Lung (tissue), 11 donors: ENCODE measurements at regions not wholly inside any gene's neighbourhood (a gene's known extent, or its start where the extent isn't known, plus 50 kb on each side); places are given as distances from the start of the nearest gene placed in this dataset.

Experiments
- ATAC-seq: fragments of 200-7000 bp; cut with Tn5 transposase; one replicate; pipeline ENCODE4 v1.9.1; 2020; ENCODE audit warnings: moderate number of reproducible peaks; ENCODE audit not compliant: insufficient read depth, low FRiP score
- DNase-seq, 3 donors: peaks; one replicate each; pipeline ENCODE4 v3.0.0-alpha.2; 2013 to 2017
- H3K27ac ChIP-seq, 2 donors: one replicate each; pipeline ENCODE4 v1.5.1; 2013; ENCODE audit warnings: mild to moderate bottlenecking in 2 of 2, moderate library complexity in 2 of 2, control low read depth in 1 of 2, inconsistent platforms in 1 of 2, low read depth in 1 of 2, low read length in 1 of 2
- H3K27me3 ChIP-seq, 3 donors: one replicate each; pipeline ENCODE4 v1.5.1; 2013; ENCODE audit warnings: low read length in 2 of 3; ENCODE audit not compliant: control insufficient read depth in 3 of 3, insufficient read depth in 3 of 3
- H3K36me3 ChIP-seq, 4 donors: one replicate each; pipeline ENCODE4 v1.5.1; 2013; ENCODE audit warnings: low read length in 4 of 4, mild to moderate bottlenecking in 1 of 4, moderate library complexity in 1 of 4; ENCODE audit not compliant: control insufficient read depth in 4 of 4, insufficient read depth in 4 of 4
- H3K4me1 ChIP-seq, 5 donors: one replicate each; pipeline ENCODE4 v1.5.1; 2013; ENCODE audit warnings: low read length in 5 of 5, mild to moderate bottlenecking in 2 of 5, moderate library complexity in 1 of 5; ENCODE audit not compliant: control insufficient read depth in 5 of 5, insufficient read depth in 5 of 5
- H3K4me3 ChIP-seq: one replicate; pipeline ENCODE4 v1.5.1; 2013; ENCODE audit warnings: mild to moderate bottlenecking, control low read depth, moderate library complexity
- H3K9ac ChIP-seq, 2 donors: one replicate each; pipeline ENCODE4 v1.5.1; 2013; ENCODE audit warnings: low read length in 2 of 2, control low read depth in 1 of 2; ENCODE audit not compliant: insufficient read depth in 1 of 2
- H3K9me3 ChIP-seq, 4 donors: one replicate each; pipeline ENCODE4 v1.5.1; 2013; ENCODE audit warnings: low read length in 3 of 4, mild to moderate bottlenecking in 1 of 4, moderate library complexity in 1 of 4; ENCODE audit not compliant: control insufficient read depth in 4 of 4, insufficient read depth in 3 of 4
- WGBS, 2 donors: extraction: QIAGEN DNeasy Blood & Tissue Kit; methylation state at CpG; one replicate each; pipeline ENCODE4 v1.1.7; 2013; 5-methylcytosine and 5-hydroxymethylcytosine counted together
- TF ChIP-seq, protein P1 (sequence below): IDR thresholded peaks from 2 replicates; pipeline ENCODE4 v1.5.1; 2012; ENCODE audit warnings: mild to moderate bottlenecking; ENCODE audit errors: control extremely low read depth, extremely low read depth
- donor health status: control.
- donor health status: control.
- donor health status: Bipolar disorder and iron deficiency.
- donor health status: healthy.
- donor health status: DM: yes; HTN: yes; CAD: no.

DNA sequence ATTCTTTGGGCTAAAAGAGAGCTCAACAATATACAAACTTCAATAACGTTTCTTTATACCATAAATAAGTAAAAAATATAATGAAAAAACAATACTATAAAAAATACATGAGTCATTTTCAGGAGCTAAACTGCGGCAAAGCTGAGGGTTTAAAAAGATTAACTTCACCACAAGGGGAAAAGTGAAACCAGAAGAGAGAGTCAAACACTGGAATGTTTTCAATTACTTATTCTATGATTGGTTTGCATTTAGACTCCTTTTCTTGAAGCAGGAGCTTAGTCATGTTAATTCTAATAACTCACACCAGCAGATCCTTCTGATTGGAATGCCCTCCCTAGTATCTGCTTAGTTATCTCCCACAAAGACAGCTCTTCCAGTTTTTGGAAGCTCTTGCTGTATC is 627.3 kb downstream of the UTRN start:
- Histone ChIP-seq H3K36me3 (no peaks in the 10 kb centered on the region), H3K27me3 (no peaks in the 10 kb centered on the region), H3K27ac (no peak overlapping the region), H3K4me1 (no peaks in the 10 kb centered on the region), H3K9ac (no peak overlapping the region), H3K9me3 (no peaks in the 10 kb centered on the region), H3K4me3 (no peak overlapping the region)
- DNase-seq (no peak), ATAC-seq (no peak)
- TF ChIP-seq, protein P1, sequence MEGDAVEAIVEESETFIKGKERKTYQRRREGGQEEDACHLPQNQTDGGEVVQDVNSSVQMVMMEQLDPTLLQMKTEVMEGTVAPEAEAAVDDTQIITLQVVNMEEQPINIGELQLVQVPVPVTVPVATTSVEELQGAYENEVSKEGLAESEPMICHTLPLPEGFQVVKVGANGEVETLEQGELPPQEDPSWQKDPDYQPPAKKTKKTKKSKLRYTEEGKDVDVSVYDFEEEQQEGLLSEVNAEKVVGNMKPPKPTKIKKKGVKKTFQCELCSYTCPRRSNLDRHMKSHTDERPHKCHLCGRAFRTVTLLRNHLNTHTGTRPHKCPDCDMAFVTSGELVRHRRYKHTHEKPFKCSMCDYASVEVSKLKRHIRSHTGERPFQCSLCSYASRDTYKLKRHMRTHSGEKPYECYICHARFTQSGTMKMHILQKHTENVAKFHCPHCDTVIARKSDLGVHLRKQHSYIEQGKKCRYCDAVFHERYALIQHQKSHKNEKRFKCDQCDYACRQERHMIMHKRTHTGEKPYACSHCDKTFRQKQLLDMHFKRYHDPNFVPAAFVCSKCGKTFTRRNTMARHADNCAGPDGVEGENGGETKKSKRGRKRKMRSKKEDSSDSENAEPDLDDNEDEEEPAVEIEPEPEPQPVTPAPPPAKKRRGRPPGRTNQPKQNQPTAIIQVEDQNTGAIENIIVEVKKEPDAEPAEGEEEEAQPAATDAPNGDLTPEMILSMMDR, result no peak
- 34 to 45% methylated on average over 2 of the region's 2 CpGs for WGBS, 2 donors

DNA sequence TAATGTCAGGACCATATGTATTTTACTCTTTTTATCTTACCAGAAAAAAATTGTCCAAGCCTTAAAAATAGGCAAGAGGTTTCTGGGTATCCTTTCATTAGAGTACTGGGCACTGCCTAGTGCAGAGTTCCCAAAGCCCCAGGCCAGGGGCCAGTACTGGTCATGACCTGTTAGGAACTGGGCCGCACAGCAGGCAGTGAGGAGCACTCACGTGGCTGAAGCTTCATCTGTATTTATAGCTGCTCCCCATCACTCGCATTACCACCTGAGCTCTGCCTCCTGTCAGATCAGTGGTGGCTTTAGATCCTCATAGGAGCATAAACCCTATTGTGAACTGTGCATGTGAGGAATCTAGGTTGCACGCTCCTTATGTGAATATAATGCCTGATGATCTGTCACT is 632.9 kb downstream of the UTRN start:
- H3K27ac ChIP-seq, result no peak overlapping the region
- no peak overlapping the region for H3K9ac ChIP-seq
- no peak for ATAC-seq
- no peak for DNase-seq
- WGBS, 2 donors, result 92 to 93% methylated on average over 4 of the region's 4 CpGs
- H3K9me3 ChIP-seq, result no peaks in the 10 kb centered on the region
- H3K27me3 ChIP-seq, result no peaks in the 10 kb centered on the region
- H3K4me3 ChIP-seq, result no peak overlapping the region
- H3K36me3 ChIP-seq, result no peaks in the 10 kb centered on the region
- TF ChIP-seq, protein P1, result no peak
- H3K4me1 ChIP-seq, result peaks cover 0 to 7% (median 0%) of the 10 kb centered on the region in 5 donors

DNA sequence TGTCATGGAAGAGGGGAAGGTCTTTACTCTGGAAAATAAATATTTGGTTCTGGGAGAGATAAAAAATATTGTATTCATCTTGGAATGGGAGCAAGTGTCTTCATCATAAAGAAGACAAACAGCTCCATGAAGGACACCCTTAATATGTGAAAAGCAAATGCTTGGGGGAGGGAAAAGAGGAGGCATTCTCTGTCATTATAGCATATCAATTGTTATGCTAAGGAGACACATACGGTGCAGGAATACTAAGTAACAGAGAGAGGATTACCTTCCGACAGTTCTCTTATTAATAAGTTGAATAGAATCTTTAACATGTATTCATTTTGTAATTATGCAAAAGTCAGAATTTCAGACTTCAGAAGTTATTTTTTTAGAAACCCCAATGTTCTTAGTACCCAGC is 634.4 kb downstream of the UTRN start:
- Histone ChIP-seq H3K36me3 (no peaks in the 10 kb centered on the region), H3K27me3 (no peaks in the 10 kb centered on the region), H3K9me3 (no peaks in the 10 kb centered on the region), H3K9ac (no peak overlapping the region), H3K4me1 (peaks cover 0 to 7% (median 0%) of the 10 kb centered on the region in 5 donors), H3K27ac (no peak overlapping the region), H3K4me3 (no peak overlapping the region)
- 64 to 86% methylated on average over 2 of the region's 2 CpGs for WGBS, 2 donors
- TF ChIP-seq, protein P1, result no peak
- no peak for DNase-seq
- ATAC-seq, result no peak

DNA sequence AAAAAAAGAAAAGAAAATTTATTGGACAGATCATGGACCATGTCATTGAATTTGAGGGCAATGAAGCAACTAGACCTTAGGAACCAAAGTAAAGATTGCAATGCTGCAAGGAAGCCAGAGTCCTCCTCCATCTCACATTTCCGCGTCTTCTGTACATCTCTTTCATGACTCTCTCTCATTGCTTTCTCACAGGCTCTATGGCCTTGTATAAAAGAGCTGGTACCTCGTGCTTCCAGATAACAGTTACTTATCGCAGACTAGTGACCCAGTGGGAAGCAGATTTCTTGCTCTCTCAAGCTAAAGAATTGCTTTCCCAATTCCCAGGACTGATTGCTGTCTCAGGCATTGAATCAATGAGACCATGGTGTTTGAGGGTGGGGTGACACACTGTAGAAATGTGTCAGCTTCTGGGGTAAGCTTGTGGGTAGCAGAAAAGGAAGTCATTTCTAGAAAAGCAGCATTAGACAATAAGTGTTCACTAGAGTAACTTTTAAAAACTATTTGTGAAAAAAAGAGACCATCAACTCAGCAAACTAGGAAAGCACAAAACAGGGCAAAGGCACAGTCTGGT is 635.3 kb downstream of the UTRN start:
- Histone ChIP-seq H3K9ac (no peak overlapping the region), H3K4me3 (no peak overlapping the region), H3K9me3 (no peaks in the 10 kb centered on the region), H3K27ac (no peak overlapping the region), H3K27me3 (no peaks in the 10 kb centered on the region), H3K4me1 (peaks cover 0 to 7% (median 0%) of the 10 kb centered on the region in 5 donors), H3K36me3 (no peaks in the 10 kb centered on the region)
- TF ChIP-seq, protein P1, result no peak
- ATAC-seq, result no peak
- DNase-seq, result no peak
- WGBS, 2 donors, result 90 to 92% methylated on average over 4 of the region's 4 CpGs
